IPS-20b (cell line): ENCODE measurements at regions not wholly inside any gene's neighbourhood (a gene's known extent, or its start where the extent isn't known, plus 50 kb on each side); places are given as distances from the start of the nearest gene placed in this dataset.

Experiments used
- H3K27ac ChIP-seq: one replicate; pipeline ENCODE4 v1.5.1; 2013; ENCODE audit warnings: low read length
- H3K27me3 ChIP-seq: 2 replicates; pipeline ENCODE4 v1.6.1; 2013; ENCODE audit warnings: mild to moderate bottlenecking, low read length, inconsistent platforms; ENCODE audit not compliant: insufficient read depth
- H3K36me3 ChIP-seq: 2 replicates; pipeline ENCODE4 v1.6.1; 2013; ENCODE audit warnings: low read depth, mild to moderate bottlenecking, inconsistent platforms, low read length, moderate library complexity; ENCODE audit not compliant: insufficient read depth
- H3K4me1 ChIP-seq: 2 replicates; pipeline ENCODE4 v1.6.1; 2013; ENCODE audit warnings: mild to moderate bottlenecking, control low read depth, inconsistent platforms, low read length, moderate library complexity; ENCODE audit not compliant: insufficient read depth
- H3K4me3 ChIP-seq: 2 replicates; pipeline ENCODE4 v1.5.1; 2013; ENCODE audit warnings: mild to moderate bottlenecking, low read length, inconsistent platforms
- H3K9ac ChIP-seq: 2 replicates; pipeline ENCODE4 v1.6.1; 2013; ENCODE audit warnings: low read depth, mild to moderate bottlenecking, inconsistent platforms, low read length, moderate library complexity
- H3K9me3 ChIP-seq: 2 replicates; pipeline ENCODE4 v1.6.1; 2013; ENCODE audit warnings: mild to moderate bottlenecking, low read depth, low read length, inconsistent platforms; ENCODE audit not compliant: insufficient read depth

GRCh38 chr2:16038621-16039020 is 98.3 kb downstream of the MYCN start:
- Histone ChIP-seq H3K27ac (no peak overlapping the region), H3K27me3 (no peaks in the 10 kb centered on the region), H3K36me3 (no peaks in the 10 kb centered on the region), H3K9ac (no peak overlapping the region), H3K4me1 (no peaks in the 10 kb centered on the region; the same call in 1 of the 2 replicates), H3K4me3 (no peak overlapping the region), H3K9me3 (no peaks in the 10 kb centered on the region)

GRCh38 chr2:16037808-16038457 is 97.6 kb downstream of the MYCN start:
- Histone ChIP-seq H3K4me3 (no peak overlapping the region), H3K9me3 (no peaks in the 10 kb centered on the region), H3K9ac (no peak overlapping the region), H3K36me3 (no peaks in the 10 kb centered on the region), H3K27me3 (no peaks in the 10 kb centered on the region), H3K27ac (no peak overlapping the region), H3K4me1 (no peaks in the 10 kb centered on the region; the same call in 1 of the 2 replicates)

GRCh38 chr2:16036951-16037350 is 96.6 kb downstream of the MYCN start:
- Histone ChIP-seq H3K27ac (no peak overlapping the region), H3K27me3 (no peaks in the 10 kb centered on the region), H3K9me3 (no peaks in the 10 kb centered on the region), H3K4me3 (no peak overlapping the region), H3K4me1 (no peaks in the 10 kb centered on the region; the same call in 1 of the 2 replicates), H3K36me3 (no peaks in the 10 kb centered on the region), H3K9ac (no peak overlapping the region)

GRCh38 chr2:16035747-16036745 is 95.7 kb downstream of the MYCN start:
- Histone ChIP-seq H3K27me3 (no peaks in the 10 kb centered on the region), H3K4me3 (no peak overlapping the region), H3K9me3 (no peaks in the 10 kb centered on the region), H3K9ac (no peak overlapping the region), H3K27ac (no peak overlapping the region), H3K36me3 (no peaks in the 10 kb centered on the region), H3K4me1 (peaks cover 2% of the 10 kb centered on the region; the same call in 1 of the 2 replicates)

GRCh38 chr2:16034975-16035746 is 94.8 kb downstream of the MYCN start:
- Histone ChIP-seq H3K36me3 (no peaks in the 10 kb centered on the region), H3K9ac (no peak overlapping the region), H3K4me1 (peaks cover 4% of the 10 kb centered on the region; the same call in 1 of the 2 replicates), H3K9me3 (no peaks in the 10 kb centered on the region), H3K27me3 (no peaks in the 10 kb centered on the region), H3K27ac (no peak overlapping the region), H3K4me3 (no peak overlapping the region)

GRCh38 chr2:16034151-16034974 is 94.0 kb downstream of the MYCN start:
- Histone ChIP-seq H3K27ac (no peak overlapping the region), H3K4me1 (peaks cover 4% of the 10 kb centered on the region; the same call in 1 of the 2 replicates), H3K27me3 (no peaks in the 10 kb centered on the region), H3K36me3 (no peaks in the 10 kb centered on the region), H3K9ac (no peak overlapping the region), H3K9me3 (no peaks in the 10 kb centered on the region), H3K4me3 (no peak overlapping the region)

GRCh38 chr2:16033032-16033293 is 92.6 kb downstream of the MYCN start:
- no peak overlapping the region for H3K4me3 ChIP-seq
- no peaks in the 10 kb centered on the region for H3K36me3 ChIP-seq
- H3K9ac ChIP-seq = no peak overlapping the region
- H3K9me3 ChIP-seq = no peaks in the 10 kb centered on the region
- no peaks in the 10 kb centered on the region for H3K27me3 ChIP-seq
- H3K4me1 ChIP-seq = peaks cover 4% of the 10 kb centered on the region; the same call in 1 of the 2 replicates
- H3K27ac ChIP-seq = no peak overlapping the region

GRCh38 chr2:16032282-16033031 is 92.1 kb downstream of the MYCN start:
- no peak overlapping the region for H3K4me3 ChIP-seq
- no peaks in the 10 kb centered on the region for H3K9me3 ChIP-seq
- H3K27ac ChIP-seq = no peak overlapping the region
- no peaks in the 10 kb centered on the region for H3K27me3 ChIP-seq
- no peak overlapping the region for H3K9ac ChIP-seq
- H3K36me3 ChIP-seq = no peaks in the 10 kb centered on the region
- H3K4me1 ChIP-seq = peaks cover 4% of the 10 kb centered on the region; the same call in 1 of the 2 replicates

GRCh38 chr2:16031848-16032159 is 91.5 kb downstream of the MYCN start:
- Histone ChIP-seq H3K4me1 (peaks cover 4% of the 10 kb centered on the region; the same call in 1 of the 2 replicates), H3K9ac (no peak overlapping the region), H3K36me3 (no peaks in the 10 kb centered on the region), H3K4me3 (no peak overlapping the region), H3K9me3 (no peaks in the 10 kb centered on the region), H3K27me3 (no peaks in the 10 kb centered on the region), H3K27ac (no peak overlapping the region)

GRCh38 chr2:16031058-16031847 is 90.9 kb downstream of the MYCN start:
- Histone ChIP-seq H3K4me3 (no peak overlapping the region), H3K4me1 (peaks cover 4% of the 10 kb centered on the region; the same call in 1 of the 2 replicates), H3K36me3 (no peaks in the 10 kb centered on the region), H3K9me3 (no peaks in the 10 kb centered on the region), H3K9ac (no peak overlapping the region), H3K27me3 (no peaks in the 10 kb centered on the region), H3K27ac (no peak overlapping the region)
